ENCODE measurements at regions not wholly inside any gene's neighbourhood (a gene's known extent, or its start where the extent isn't known, plus 50 kb on each side); places are given as distances from the start of the nearest gene placed in this dataset.
A peak's percentile ranks its signal among the peaks of the same experiment; 100 is the strongest.

DNA sequence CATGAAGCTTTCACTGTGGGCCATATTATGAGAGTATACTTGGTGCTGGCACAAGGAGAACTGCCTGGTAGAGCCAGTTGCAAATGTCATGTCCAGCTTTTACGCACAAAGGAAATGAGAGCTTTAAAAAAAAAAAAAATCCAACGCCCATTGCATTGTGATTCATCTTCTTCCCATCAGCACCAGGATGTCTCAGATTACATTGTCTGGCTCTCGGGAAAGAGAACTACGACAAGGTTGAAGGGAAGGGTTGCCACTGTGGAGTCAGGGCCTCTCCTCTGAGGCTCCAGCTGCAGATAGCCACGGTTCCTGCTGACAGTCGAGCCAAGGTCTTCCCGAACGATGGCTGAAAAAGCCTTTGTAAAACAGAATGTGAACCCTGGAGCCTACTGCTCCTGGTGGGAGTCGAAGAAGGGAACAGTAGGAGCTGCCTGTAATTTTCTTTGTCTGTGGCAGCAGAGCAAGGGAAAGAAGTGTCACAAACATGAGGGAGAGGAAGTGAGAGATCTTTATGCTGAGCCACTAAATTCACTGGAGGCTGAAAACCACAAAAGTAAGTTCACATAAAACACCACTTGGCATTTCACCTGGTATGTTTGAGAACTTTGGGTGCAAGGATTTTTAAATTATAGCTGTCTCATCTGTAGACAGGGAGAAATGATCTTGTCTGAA, 704.7 kb downstream of the DIAPH3 start:
- DNase-seq (ENCODE audit: low read depth), result peak; percentile 61
- no peak overlapping the region for H3K4me3 ChIP-seq (ENCODE audit: low read depth, low read length)

DNA sequence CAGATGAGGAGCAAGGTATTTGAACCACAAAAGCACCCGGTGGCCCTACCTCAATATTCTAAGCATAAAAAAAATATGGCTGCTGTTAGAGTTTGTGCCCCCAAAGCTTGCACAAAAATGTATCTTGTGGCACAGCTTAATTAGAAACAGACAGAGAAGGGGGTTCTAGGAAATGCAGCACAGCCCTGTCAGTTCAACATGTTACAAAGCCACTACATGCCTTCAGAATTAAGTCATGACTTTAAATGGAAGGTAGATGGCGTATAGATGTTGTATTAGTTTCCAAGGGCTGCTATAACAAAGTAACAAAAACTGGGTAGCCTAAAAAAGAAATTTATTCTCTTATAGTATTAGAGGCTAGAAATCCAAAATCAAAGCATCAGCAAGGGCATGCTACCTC, 703.8 kb downstream of the DIAPH3 start:
- H3K4me3 ChIP-seq (ENCODE audit: low read depth, low read length), result no peak overlapping the region
- DNase-seq (ENCODE audit: low read depth), result no peak

- H3K4me3 ChIP-seq (ENCODE audit: low read depth, low read length), result no peak overlapping the region
- no peak for DNase-seq (ENCODE audit: low read depth)
Observed at GRCh38 chr13:59461411-59461810, 702.3 kb downstream of the DIAPH3 start.

- H3K4me3 ChIP-seq (ENCODE audit: low read depth, low read length), result no peak overlapping the region
Observed at GRCh38 chr13:59463023-59463422, 700.7 kb downstream of the DIAPH3 start.

GRCh38 chr13:59464926-59465325, 698.8 kb downstream of the DIAPH3 start:
- H3K4me3 ChIP-seq (ENCODE audit: low read depth, low read length), result no peak overlapping the region

More at GRCh38 chr13:59463023-59463422, 700.7 kb downstream of the DIAPH3 start:
- no peak for DNase-seq (ENCODE audit: low read depth)

GRCh38 chr13:59468396-59468795, 695.3 kb downstream of the DIAPH3 start:
- H3K4me3 ChIP-seq (ENCODE audit: low read depth, low read length), result no peak overlapping the region
- no peak for DNase-seq (ENCODE audit: low read depth)

More at GRCh38 chr13:59464926-59465325, 698.8 kb downstream of the DIAPH3 start:
- DNase-seq (ENCODE audit: low read depth), result no peak

GRCh38 chr13:59471106-59471505, 692.6 kb downstream of the DIAPH3 start:
- H3K4me3 ChIP-seq (ENCODE audit: low read depth, low read length), result no peak overlapping the region
- no peak for DNase-seq (ENCODE audit: low read depth)

DNA sequence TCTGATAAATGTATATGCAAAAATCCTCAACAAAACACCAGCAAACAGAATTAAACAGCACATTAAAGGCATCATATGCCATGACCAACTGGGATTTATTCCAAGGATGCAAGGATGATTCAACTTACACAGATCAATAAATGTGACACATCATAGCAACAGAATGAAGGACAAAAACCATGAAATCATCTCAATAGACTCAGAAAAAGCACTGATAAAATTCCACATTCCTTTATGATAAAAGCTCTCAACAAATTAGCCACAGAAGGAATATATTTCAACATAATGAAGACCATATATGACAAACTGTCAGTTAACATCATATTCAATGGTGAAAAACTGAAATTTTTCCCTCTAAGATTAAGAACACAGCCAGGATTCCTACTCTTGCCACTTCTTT, 691.6 kb downstream of the DIAPH3 start:
- no peak overlapping the region for H3K4me3 ChIP-seq (ENCODE audit: low read depth, low read length)
- DNase-seq (ENCODE audit: low read depth), result no peak

DNA sequence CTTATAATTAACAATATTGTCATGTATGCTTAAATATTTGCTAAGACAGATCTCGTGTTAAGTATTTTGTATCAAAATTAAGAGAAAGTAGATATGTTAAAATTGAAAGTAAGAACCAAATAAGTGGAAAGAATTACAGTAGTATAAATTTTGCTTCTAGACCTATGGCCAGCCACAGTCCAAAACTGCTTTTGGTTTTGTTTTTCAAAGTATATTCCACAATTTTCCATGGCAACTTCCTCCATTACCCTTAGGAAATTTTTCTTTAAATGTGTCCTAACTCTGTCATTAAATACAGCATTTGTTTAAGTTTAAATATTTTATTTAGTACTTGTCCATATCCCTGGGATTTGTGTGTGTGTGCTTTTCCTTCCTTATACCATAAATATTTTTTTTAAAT, 689.0 kb downstream of the DIAPH3 start:
- no peak overlapping the region for H3K4me3 ChIP-seq (ENCODE audit: low read depth, low read length)
- no peak for DNase-seq (ENCODE audit: low read depth)

GRCh38 chr13:59475911-59476310, 687.8 kb downstream of the DIAPH3 start:
- no peak for DNase-seq (ENCODE audit: low read depth)
- H3K4me3 ChIP-seq (ENCODE audit: low read depth, low read length), result no peak overlapping the region

- DNase-seq (ENCODE audit: low read depth), result no peak
- H3K4me3 ChIP-seq (ENCODE audit: low read depth, low read length), result no peak overlapping the region
Observed at GRCh38 chr13:59476366-59476765, 687.4 kb downstream of the DIAPH3 start.

GRCh38 chr13:59477011-59477410, 686.7 kb downstream of the DIAPH3 start:
- no peak for DNase-seq (ENCODE audit: low read depth)
- H3K4me3 ChIP-seq (ENCODE audit: low read depth, low read length), result no peak overlapping the region

DNA sequence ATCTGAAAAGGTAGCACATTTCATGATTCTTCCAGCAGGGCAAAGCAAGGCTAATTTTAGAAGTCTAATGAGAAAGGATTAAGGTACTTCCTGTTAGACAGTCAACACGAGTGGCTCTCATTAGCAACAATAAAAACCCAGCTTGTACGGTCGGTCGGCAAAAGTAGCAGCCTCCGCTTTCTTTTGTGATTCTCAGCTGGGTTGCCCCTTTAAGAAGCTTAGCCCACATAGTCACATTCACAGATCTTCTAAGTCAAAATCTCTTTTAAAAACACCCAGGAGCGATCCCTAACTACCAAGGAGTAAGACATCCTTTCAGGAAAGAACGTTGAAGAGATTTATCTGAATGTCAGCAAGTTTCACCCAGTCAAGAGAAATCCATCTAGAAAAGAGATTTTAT, 684.8 kb downstream of the DIAPH3 start:
- no peak overlapping the region for H3K4me3 ChIP-seq (ENCODE audit: low read depth, low read length)
- no peak for DNase-seq (ENCODE audit: low read depth)

GRCh38 chr13:59479629-59480028, 684.1 kb downstream of the DIAPH3 start:
- DNase-seq (ENCODE audit: low read depth), result no peak
- no peak overlapping the region for H3K4me3 ChIP-seq (ENCODE audit: low read depth, low read length)

DNA sequence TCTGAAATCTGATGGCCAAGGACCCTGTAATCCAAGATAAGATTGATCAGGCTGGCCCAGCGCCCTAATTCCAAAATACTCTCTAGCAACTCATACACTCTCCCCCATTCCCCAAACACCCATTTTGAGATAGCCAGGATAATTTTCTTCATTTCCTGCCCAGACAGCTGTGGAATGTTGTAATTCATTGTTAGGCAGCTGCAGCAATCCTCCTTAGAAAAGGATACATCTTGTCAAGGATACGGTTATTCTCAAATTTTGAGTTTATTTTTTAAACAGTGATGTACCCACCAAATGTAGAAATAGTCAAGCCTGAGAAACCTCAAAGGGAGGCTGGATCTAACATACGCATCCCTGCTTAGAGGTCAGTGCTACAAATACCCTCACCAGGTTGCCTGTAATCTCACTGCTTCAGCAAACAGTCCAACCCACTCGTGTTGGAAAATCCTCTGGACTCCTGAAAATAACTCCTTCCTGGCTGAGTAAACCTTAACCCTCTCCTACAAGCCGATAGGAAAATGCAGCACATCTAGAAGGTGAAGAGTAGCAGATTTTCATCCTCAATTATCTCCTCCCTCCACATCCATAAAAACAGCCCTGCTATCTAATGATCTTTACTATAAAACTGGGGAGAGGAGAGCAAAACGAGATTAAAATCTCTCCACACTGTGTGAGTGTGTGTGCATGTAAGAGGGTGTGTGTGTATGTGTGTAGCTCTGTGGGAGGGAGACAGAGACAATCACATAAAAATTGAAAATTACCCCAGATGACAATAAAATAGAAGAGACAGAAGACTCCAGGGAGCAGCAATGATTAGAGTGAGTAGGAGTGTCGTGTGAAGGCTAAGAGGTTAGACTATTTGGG, 683.1 kb downstream of the DIAPH3 start:
- no peak for DNase-seq (ENCODE audit: low read depth)
- H3K4me3 ChIP-seq (ENCODE audit: low read depth, low read length), result no peak overlapping the region

- no peak overlapping the region for H3K4me3 ChIP-seq (ENCODE audit: low read depth, low read length)
- no peak for DNase-seq (ENCODE audit: low read depth)
Observed at GRCh38 chr13:59483501-59484145, 680.1 kb downstream of the DIAPH3 start.

DNA sequence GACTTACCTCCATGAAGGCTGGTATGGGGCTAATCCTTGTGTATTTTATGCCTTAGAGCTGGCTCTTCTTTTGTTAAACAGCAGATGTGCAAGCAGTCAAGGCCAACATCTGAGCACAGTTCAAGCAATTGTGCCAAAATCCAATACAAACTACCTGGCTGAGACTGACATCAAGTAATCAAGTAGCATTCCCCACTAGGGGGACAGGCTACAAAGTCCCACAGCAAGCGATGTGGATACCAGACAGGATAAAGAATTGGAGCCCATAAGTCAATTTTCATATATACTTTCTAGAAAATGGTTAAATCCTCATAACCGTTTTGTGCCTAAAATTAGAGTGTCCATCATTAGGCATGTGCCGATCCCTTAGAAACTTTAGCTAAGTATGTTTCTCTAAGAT, 675.8 kb downstream of the DIAPH3 start:
- DNase-seq (ENCODE audit: low read depth), result no peak
- no peak overlapping the region for H3K4me3 ChIP-seq (ENCODE audit: low read depth, low read length)

DNA sequence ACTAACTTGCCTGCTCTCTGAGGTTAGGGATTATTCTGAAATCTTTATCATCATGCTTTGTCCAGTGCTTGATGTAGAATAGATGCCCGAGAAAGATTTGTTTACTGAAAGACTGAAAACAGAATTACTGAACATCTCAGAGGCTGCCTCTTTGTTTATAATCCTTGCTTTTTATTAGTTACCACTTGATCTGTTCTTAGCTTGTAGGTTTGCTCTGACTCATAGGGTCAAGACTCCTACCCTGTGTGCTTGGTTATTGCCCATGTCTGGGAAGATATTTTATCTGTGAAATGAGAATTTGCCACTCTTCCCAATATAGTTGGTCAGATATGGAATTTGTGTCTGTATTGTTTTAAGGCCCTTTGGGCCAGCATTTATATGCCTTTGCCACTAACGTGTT, 675.3 kb downstream of the DIAPH3 start:
- H3K4me3 ChIP-seq (ENCODE audit: low read depth, low read length), result no peak overlapping the region
- DNase-seq (ENCODE audit: low read depth), result no peak

GRCh38 chr13:59490651-59491050, 673.1 kb downstream of the DIAPH3 start:
- no peak for DNase-seq (ENCODE audit: low read depth)
- no peak overlapping the region for H3K4me3 ChIP-seq (ENCODE audit: low read depth, low read length)

DNA sequence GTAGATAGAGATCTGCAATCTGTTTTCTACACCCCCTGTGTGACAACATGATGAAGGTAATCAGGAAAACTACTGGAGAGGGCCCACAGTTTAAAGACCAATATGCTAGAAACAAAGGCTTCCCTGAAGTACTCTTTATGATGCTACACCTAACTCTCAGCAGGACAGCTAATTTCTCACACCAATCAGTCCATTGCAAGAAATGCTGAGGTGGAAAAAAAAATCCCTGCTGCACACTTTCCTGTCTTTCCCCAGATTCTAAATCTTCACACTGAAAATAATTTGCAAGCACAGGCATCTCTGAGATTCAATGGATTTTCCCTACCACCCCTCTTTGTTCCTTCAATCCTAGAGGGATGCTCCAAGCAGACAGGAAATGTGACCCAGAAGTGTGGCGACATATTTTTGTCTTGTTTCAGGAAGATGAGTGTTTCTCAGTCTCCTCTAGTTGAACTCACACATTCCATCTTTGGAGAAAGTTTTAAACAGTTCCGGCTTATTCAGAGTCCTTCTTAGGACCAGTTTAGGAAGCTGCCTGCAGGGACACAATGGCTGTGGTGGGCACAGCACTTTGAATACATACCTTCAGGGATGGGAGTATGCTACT, 671.6 kb downstream of the DIAPH3 start:
- no peak for DNase-seq (ENCODE audit: low read depth)
- H3K4me3 ChIP-seq (ENCODE audit: low read depth, low read length), result no peak overlapping the region
